DOHH2 (cell line): ENCODE measurements at regions not wholly inside any gene's neighbourhood (a gene's known extent, or its start where the extent isn't known, plus 50 kb on each side); places are given as distances from the start of the nearest gene placed in this dataset.

ENCODE experiments used
- CTCF ChIP-seq: fragments of 200-600 bp; sonication (generic); IDR thresholded peaks from one replicate; pipeline ENCODE4 v1.5.1; 2014; ENCODE audit warnings: antibody characterized with exemption, mild to moderate bottlenecking, low read depth, low read length; ENCODE audit not compliant: poor library complexity, severe bottlenecking
- EZH2phosphoT487 ChIP-seq: fragments of 200-600 bp; sonication (generic); IDR thresholded peaks from 2 replicates; pipeline ENCODE4 v1.6.1; 2017; ENCODE audit warnings: borderline replicate concordance, mild to moderate bottlenecking, antibody characterized with exemption, low read length, moderate library complexity, mixed read lengths

GRCh38 chr12:65659681-65660080 is 164.6 kb upstream of the HMGA2 start:
- TF ChIP-seq CTCF = no peak
- TF ChIP-seq EZH2phosphoT487 = no peak
